WTC11 (cell line): ENCODE measurements at regions not wholly inside any gene's neighbourhood (a gene's known extent, or its start where the extent isn't known, plus 50 kb on each side); places are given as distances from the start of the nearest gene placed in this dataset.

ENCODE experiments used
- CREB1 ChIP-seq: sonication (generic); formaldehyde crosslinking; IDR thresholded peaks from 2 replicates; pipeline ENCODE4 v1.8.0; 2023; ENCODE audit warnings: mild to moderate bottlenecking, missing genetic modification reagents
- MAX ChIP-seq: sonication (generic); formaldehyde crosslinking; IDR thresholded peaks from 2 replicates; pipeline ENCODE4 v1.8.0; 2022; ENCODE audit warnings: mild to moderate bottlenecking, missing genetic modification reagents
- ZBTB21 ChIP-seq: sonication (generic); formaldehyde crosslinking; IDR thresholded peaks from 2 replicates; pipeline ENCODE4 v1.8.1; 2023; ENCODE audit warnings: mild to moderate bottlenecking, missing genetic modification reagents, borderline replicate concordance
- TF ChIP-seq, protein P1 (sequence below): fragments of 200-600 bp; IDR thresholded peaks from 2 replicates; pipeline ENCODE4 v1.8.0; 2022; ENCODE audit warnings: antibody characterized with exemption
- TF ChIP-seq, protein P2 (sequence below): sonication (generic); formaldehyde crosslinking; IDR thresholded peaks from 2 replicates; pipeline ENCODE4 v1.8.1; 2023; ENCODE audit warnings: mild to moderate bottlenecking, missing genetic modification reagents, borderline replicate concordance
- TF ChIP-seq, protein P3 (sequence below): sonication (generic); formaldehyde crosslinking; IDR thresholded peaks from 2 replicates; pipeline ENCODE4 v1.8.0; 2023; ENCODE audit warnings: missing genetic modification reagents, mild to moderate bottlenecking, borderline replicate concordance

DNA sequence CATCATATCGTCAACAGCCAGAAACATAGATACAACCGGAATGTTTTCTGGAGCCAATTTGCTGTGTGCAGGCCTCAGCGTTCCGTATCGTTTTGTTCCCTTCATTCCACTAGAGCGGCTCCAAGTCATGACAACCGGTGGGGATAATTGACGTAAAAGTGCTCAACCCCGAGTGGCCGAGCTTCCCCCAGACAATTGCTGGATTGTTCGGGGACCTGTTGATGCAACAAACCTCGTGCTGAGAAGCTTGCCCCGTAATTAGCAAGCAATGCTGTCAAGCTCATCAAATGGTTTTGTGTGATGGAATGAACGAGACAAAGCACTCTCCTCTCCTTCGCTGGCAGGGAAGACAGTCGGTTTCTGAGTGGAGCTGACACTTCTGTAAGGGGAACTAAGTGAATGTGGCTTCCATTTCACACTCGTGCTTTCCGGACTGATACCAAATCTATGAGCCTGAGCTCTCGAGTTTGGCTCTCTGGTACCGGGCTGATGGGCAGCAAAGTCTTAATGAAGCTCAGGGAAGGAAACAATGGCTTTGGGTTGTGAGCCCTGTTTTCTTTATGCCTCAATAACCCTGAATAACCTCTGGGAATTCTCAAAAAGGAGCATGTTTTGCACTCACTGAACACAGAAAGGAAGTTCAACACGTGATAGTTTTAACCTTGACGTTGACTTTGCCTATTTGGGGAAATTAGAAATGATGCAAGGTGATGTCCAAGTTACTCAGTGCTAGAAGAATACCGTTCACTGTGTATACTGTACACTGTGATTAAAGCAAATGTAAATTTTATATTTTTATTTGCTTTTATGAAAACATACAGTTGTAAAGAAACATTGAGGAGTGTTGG is 220.5 kb downstream of the BAMBI start:
- TF ChIP-seq, protein P1, sequence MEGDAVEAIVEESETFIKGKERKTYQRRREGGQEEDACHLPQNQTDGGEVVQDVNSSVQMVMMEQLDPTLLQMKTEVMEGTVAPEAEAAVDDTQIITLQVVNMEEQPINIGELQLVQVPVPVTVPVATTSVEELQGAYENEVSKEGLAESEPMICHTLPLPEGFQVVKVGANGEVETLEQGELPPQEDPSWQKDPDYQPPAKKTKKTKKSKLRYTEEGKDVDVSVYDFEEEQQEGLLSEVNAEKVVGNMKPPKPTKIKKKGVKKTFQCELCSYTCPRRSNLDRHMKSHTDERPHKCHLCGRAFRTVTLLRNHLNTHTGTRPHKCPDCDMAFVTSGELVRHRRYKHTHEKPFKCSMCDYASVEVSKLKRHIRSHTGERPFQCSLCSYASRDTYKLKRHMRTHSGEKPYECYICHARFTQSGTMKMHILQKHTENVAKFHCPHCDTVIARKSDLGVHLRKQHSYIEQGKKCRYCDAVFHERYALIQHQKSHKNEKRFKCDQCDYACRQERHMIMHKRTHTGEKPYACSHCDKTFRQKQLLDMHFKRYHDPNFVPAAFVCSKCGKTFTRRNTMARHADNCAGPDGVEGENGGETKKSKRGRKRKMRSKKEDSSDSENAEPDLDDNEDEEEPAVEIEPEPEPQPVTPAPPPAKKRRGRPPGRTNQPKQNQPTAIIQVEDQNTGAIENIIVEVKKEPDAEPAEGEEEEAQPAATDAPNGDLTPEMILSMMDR = no peak
- TF ChIP-seq, protein P2, sequence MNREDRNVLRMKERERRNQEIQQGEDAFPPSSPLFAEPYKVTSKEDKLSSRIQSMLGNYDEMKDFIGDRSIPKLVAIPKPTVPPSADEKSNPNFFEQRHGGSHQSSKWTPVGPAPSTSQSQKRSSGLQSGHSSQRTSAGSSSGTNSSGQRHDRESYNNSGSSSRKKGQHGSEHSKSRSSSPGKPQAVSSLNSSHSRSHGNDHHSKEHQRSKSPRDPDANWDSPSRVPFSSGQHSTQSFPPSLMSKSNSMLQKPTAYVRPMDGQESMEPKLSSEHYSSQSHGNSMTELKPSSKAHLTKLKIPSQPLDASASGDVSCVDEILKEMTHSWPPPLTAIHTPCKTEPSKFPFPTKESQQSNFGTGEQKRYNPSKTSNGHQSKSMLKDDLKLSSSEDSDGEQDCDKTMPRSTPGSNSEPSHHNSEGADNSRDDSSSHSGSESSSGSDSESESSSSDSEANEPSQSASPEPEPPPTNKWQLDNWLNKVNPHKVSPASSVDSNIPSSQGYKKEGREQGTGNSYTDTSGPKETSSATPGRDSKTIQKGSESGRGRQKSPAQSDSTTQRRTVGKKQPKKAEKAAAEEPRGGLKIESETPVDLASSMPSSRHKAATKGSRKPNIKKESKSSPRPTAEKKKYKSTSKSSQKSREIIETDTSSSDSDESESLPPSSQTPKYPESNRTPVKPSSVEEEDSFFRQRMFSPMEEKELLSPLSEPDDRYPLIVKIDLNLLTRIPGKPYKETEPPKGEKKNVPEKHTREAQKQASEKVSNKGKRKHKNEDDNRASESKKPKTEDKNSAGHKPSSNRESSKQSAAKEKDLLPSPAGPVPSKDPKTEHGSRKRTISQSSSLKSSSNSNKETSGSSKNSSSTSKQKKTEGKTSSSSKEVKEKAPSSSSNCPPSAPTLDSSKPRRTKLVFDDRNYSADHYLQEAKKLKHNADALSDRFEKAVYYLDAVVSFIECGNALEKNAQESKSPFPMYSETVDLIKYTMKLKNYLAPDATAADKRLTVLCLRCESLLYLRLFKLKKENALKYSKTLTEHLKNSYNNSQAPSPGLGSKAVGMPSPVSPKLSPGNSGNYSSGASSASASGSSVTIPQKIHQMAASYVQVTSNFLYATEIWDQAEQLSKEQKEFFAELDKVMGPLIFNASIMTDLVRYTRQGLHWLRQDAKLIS (CRISPR knock-in tag) = no peak
- TF ChIP-seq CREB1 (no peak), ZBTB21 (no peak), MAX (no peak)
- TF ChIP-seq, protein P3, sequence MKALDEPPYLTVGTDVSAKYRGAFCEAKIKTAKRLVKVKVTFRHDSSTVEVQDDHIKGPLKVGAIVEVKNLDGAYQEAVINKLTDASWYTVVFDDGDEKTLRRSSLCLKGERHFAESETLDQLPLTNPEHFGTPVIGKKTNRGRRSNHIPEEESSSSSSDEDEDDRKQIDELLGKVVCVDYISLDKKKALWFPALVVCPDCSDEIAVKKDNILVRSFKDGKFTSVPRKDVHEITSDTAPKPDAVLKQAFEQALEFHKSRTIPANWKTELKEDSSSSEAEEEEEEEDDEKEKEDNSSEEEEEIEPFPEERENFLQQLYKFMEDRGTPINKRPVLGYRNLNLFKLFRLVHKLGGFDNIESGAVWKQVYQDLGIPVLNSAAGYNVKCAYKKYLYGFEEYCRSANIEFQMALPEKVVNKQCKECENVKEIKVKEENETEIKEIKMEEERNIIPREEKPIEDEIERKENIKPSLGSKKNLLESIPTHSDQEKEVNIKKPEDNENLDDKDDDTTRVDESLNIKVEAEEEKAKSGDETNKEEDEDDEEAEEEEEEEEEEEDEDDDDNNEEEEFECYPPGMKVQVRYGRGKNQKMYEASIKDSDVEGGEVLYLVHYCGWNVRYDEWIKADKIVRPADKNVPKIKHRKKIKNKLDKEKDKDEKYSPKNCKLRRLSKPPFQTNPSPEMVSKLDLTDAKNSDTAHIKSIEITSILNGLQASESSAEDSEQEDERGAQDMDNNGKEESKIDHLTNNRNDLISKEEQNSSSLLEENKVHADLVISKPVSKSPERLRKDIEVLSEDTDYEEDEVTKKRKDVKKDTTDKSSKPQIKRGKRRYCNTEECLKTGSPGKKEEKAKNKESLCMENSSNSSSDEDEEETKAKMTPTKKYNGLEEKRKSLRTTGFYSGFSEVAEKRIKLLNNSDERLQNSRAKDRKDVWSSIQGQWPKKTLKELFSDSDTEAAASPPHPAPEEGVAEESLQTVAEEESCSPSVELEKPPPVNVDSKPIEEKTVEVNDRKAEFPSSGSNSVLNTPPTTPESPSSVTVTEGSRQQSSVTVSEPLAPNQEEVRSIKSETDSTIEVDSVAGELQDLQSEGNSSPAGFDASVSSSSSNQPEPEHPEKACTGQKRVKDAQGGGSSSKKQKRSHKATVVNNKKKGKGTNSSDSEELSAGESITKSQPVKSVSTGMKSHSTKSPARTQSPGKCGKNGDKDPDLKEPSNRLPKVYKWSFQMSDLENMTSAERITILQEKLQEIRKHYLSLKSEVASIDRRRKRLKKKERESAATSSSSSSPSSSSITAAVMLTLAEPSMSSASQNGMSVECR (CRISPR knock-in tag) = no peak
